H1 (cell line): ENCODE measurements at regions not wholly inside any gene's neighbourhood (a gene's known extent, or its start where the extent isn't known, plus 50 kb on each side); places are given as distances from the start of the nearest gene placed in this dataset.

Source experiments
- CHD2 ChIP-seq: IDR thresholded peaks from 2 replicates; pipeline ENCODE4 v1.6.1; 2012; ENCODE audit warnings: low read length, improper control_type of control experiment
- GABPA ChIP-seq: IDR thresholded peaks from 2 replicates; pipeline ENCODE4 v1.6.1; 2011; ENCODE audit warnings: mild to moderate bottlenecking, low read length, moderate library complexity, borderline replicate concordance; ENCODE audit not compliant: insufficient read depth
- POLR2A ChIP-seq, 2 experiments: IDR thresholded peaks; 1 replicate in 1 of 2; 2 replicates in 1 of 2; pipeline ENCODE4 v1.6.1; 2011; ENCODE audit warnings: low read depth in 2 of 2, low read length in 2 of 2, mild to moderate bottlenecking in 2 of 2; ENCODE audit errors: control extremely low read depth in 1 of 2
- TAF1 ChIP-seq: IDR thresholded peaks from 2 replicates; pipeline ENCODE4 v1.6.1; 2011; ENCODE audit warnings: mild to moderate bottlenecking, low read depth, low read length
- TF ChIP-seq, protein P1 (sequence below), 3 experiments: IDR thresholded peaks; 1 replicate in 2 of 3; 2 replicates in 1 of 3; pipeline versions ENCODE4 v1.5.1 to v1.6.1; 2011; ENCODE audit warnings: low read length in 3 of 3, mild to moderate bottlenecking in 3 of 3, inconsistent platforms in 2 of 3, low read depth in 1 of 3, moderate library complexity in 1 of 3; ENCODE audit not compliant: insufficient read depth in 1 of 3; ENCODE audit errors: control extremely low read depth in 1 of 3

- TF ChIP-seq POLR2A (IDR thresholded peaks at IDR 0.05; ENCODE audit: control extremely low read depth in 1 of 2, low read depth in 2 of 2, low read length in 2 of 2) (no peak), TAF1 (no peak), CHD2 (no peak), GABPA (no peak)
- TF ChIP-seq, protein P1, sequence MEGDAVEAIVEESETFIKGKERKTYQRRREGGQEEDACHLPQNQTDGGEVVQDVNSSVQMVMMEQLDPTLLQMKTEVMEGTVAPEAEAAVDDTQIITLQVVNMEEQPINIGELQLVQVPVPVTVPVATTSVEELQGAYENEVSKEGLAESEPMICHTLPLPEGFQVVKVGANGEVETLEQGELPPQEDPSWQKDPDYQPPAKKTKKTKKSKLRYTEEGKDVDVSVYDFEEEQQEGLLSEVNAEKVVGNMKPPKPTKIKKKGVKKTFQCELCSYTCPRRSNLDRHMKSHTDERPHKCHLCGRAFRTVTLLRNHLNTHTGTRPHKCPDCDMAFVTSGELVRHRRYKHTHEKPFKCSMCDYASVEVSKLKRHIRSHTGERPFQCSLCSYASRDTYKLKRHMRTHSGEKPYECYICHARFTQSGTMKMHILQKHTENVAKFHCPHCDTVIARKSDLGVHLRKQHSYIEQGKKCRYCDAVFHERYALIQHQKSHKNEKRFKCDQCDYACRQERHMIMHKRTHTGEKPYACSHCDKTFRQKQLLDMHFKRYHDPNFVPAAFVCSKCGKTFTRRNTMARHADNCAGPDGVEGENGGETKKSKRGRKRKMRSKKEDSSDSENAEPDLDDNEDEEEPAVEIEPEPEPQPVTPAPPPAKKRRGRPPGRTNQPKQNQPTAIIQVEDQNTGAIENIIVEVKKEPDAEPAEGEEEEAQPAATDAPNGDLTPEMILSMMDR (IDR thresholded peaks at IDR 0.05; ENCODE audit: control extremely low read depth in 1 of 3, insufficient read depth in 1 of 3, low read depth in 1 of 3, low read length in 3 of 3): no peak
Observed at GRCh38 chr2:186912979-186913378, 64.0 kb upstream of the ZSWIM2 start.
